DOHH2 (cell line): ENCODE measurements at regions not wholly inside any gene's neighbourhood (a gene's known extent, or its start where the extent isn't known, plus 50 kb on each side); places are given as distances from the start of the nearest gene placed in this dataset.
"Not testable (repeated sequence)": the region's sequence is repeated elsewhere in the genome, so short reads cannot be mapped to it uniquely, and the experiment has no call there.

Source experiments
- H3F3A ChIP-seq: fragments of 200-600 bp; sonication (generic), shearing (Covaris generic); 2 replicates; pipeline ENCODE4 v1.6.0; 2016; ENCODE audit warnings: antibody characterized with exemption, mild to moderate bottlenecking; ENCODE audit not compliant: control insufficient read depth, insufficient read depth
- H3K27ac ChIP-seq: fragments of 200-600 bp; sonication (generic); 2 replicates; pipeline ENCODE4 v1.5.1; 2014; ENCODE audit warnings: low read depth, mild to moderate bottlenecking, low read length, moderate library complexity
- H3K27me3 ChIP-seq: fragments of 200-600 bp; sonication (generic); 2 replicates; pipeline ENCODE4 v1.6.1; 2014; ENCODE audit warnings: mild to moderate bottlenecking, low read length, mixed read lengths; ENCODE audit not compliant: control insufficient read depth
- H3K36me3 ChIP-seq: fragments of 200-600 bp; sonication (generic); 2 replicates; pipeline ENCODE4 v1.6.1; 2014; ENCODE audit warnings: mild to moderate bottlenecking, low read length, moderate library complexity, mixed read lengths; ENCODE audit not compliant: control insufficient read depth
- H3K4me1 ChIP-seq: fragments of 200-600 bp; sonication (generic); 2 replicates; pipeline ENCODE4 v1.6.1; 2014; ENCODE audit warnings: mild to moderate bottlenecking, low read length, mixed read lengths; ENCODE audit not compliant: control insufficient read depth
- H3K4me2 ChIP-seq: fragments of 200-600 bp; sonication (generic); 2 replicates; pipeline ENCODE4 v1.6.0; 2014; ENCODE audit warnings: mild to moderate bottlenecking, low read length, moderate library complexity
- H3K4me3 ChIP-seq: fragments of 200-600 bp; sonication (generic); 2 replicates; pipeline ENCODE4 v1.5.1; 2014; ENCODE audit warnings: mild to moderate bottlenecking, low read length, mixed read lengths
- H3K79me2 ChIP-seq: fragments of 200-600 bp; sonication (generic); 2 replicates; pipeline ENCODE4 v1.6.1; 2014; ENCODE audit warnings: mild to moderate bottlenecking, low read length, mixed read lengths; ENCODE audit not compliant: control insufficient read depth
- H3K9me2 ChIP-seq: fragments of 200-600 bp; sonication (generic); replicated peaks from 2 replicates; pipeline ENCODE4 v1.6.1; 2014; ENCODE audit warnings: mild to moderate bottlenecking, low read length, mixed read lengths; ENCODE audit not compliant: control insufficient read depth
- H3K9me3 ChIP-seq: fragments of 200-600 bp; sonication (generic); 2 replicates; pipeline ENCODE4 v1.6.1; 2014; ENCODE audit warnings: antibody characterized with exemption, low read length, mixed read lengths; ENCODE audit not compliant: control insufficient read depth, insufficient read depth
- H4K20me1 ChIP-seq: fragments of 200-600 bp; sonication (generic); 2 replicates; pipeline ENCODE4 v1.6.0; 2014; ENCODE audit warnings: low read depth, mild to moderate bottlenecking, antibody characterized with exemption, low read length, moderate library complexity; ENCODE audit not compliant: control insufficient read depth, insufficient read depth
- EZH2phosphoT487 ChIP-seq: fragments of 200-600 bp; sonication (generic); IDR thresholded peaks from 2 replicates; pipeline ENCODE4 v1.6.1; 2017; ENCODE audit warnings: borderline replicate concordance, mild to moderate bottlenecking, antibody characterized with exemption, low read length, moderate library complexity, mixed read lengths
- TF ChIP-seq, protein P1 (sequence below): fragments of 200-600 bp; sonication (generic); IDR thresholded peaks from one replicate; pipeline ENCODE4 v1.5.1; 2014; ENCODE audit warnings: antibody characterized with exemption, mild to moderate bottlenecking, low read depth, low read length; ENCODE audit not compliant: poor library complexity, severe bottlenecking

DNA sequence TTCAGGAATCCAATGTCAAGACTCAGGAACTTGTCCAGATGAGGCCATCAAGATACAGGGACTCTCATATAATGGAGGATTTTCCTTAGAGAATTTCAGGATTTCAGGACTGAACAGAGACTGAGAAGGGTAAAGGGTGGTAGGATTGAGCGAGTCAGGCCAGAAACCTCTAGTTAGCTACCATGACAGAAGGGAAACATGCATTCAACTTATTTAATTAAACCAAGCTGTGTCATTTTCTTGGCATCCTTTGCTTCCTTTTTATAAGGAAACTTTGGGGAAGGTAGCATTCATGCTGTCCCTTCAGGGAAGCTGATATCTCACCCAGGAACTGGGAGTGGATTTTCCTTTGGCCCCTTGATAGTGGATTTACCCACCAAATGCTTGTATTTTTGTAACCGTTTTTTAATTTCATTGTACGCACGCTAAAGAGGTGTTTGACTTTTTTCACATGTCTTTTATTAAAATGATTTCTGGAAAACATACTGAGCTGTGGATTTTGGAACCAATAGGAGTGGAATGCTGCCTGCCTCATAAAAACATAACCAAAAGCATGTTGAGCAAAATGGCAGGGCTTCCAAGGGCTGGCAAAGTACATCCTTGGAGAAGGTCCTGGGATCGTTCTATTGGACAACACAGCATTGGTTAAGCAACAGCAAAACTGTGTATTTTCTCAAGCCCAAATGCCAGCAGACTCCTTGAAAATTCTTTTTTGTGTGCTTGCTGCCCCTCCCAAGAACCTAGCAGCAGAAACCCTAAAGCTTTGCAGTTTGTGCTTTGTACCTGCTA lies 104.5 kb downstream of the CXCL12 start:
- H3K4me1 ChIP-seq = no peaks in the 10 kb centered on the region
- H3K4me3 ChIP-seq = no peak overlapping the region
- H3K79me2 ChIP-seq = no peaks in the 10 kb centered on the region
- no peak overlapping the region for H3K27ac ChIP-seq
- no peaks in the 10 kb centered on the region for H3K9me3 ChIP-seq
- H3F3A ChIP-seq = no peaks in the 10 kb centered on the region
- no peak for TF ChIP-seq EZH2phosphoT487
- TF ChIP-seq, protein P1, sequence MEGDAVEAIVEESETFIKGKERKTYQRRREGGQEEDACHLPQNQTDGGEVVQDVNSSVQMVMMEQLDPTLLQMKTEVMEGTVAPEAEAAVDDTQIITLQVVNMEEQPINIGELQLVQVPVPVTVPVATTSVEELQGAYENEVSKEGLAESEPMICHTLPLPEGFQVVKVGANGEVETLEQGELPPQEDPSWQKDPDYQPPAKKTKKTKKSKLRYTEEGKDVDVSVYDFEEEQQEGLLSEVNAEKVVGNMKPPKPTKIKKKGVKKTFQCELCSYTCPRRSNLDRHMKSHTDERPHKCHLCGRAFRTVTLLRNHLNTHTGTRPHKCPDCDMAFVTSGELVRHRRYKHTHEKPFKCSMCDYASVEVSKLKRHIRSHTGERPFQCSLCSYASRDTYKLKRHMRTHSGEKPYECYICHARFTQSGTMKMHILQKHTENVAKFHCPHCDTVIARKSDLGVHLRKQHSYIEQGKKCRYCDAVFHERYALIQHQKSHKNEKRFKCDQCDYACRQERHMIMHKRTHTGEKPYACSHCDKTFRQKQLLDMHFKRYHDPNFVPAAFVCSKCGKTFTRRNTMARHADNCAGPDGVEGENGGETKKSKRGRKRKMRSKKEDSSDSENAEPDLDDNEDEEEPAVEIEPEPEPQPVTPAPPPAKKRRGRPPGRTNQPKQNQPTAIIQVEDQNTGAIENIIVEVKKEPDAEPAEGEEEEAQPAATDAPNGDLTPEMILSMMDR = no peak
- H4K20me1 ChIP-seq = no peaks in the 10 kb centered on the region
- H3K4me2 ChIP-seq = no peak overlapping the region
- H3K27me3 ChIP-seq = no peaks in the 10 kb centered on the region
- H3K9me2 ChIP-seq = no peaks in the 10 kb centered on the region
- no peaks in the 10 kb centered on the region for H3K36me3 ChIP-seq

DNA sequence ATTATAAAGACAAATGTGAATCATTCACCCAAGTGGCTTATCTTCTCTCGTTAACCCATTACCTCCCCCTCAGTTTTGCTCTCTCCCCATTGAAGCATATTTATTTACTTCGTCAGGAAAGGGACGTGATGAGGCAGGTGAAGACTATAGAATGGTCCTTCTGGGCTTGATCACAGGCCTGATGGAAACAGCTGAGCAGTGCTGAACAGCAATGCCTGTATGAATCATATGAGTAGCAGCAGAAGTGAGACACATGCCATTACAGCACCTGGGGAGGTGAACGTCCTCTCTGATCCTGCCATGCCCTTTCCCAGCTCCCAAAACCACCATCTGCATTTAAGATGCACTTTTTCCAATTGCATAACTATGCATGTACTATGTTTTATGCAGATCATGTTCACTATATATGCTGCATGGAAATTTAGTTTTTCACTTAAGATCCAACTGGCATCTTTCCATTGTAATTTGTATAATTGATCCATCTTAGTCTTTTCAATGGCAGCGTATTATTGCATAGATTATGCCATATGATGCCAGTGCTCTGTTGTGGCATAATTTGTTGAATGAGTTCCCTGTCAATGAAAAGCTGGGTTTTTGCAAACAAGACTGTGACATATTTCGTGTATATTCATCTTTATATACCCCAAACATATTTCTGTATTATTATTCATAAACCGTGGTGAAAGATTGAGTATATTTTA lies 105.3 kb downstream of the CXCL12 start:
- no peaks in the 10 kb centered on the region for H4K20me1 ChIP-seq
- H3K9me3 ChIP-seq = no peaks in the 10 kb centered on the region
- H3K4me2 ChIP-seq = no peak overlapping the region
- H3K36me3 ChIP-seq = no peaks in the 10 kb centered on the region
- no peaks in the 10 kb centered on the region for H3K79me2 ChIP-seq
- H3K27ac ChIP-seq = no peak overlapping the region
- TF ChIP-seq, protein P1 = no peak
- TF ChIP-seq EZH2phosphoT487 = no peak
- no peaks in the 10 kb centered on the region for H3K27me3 ChIP-seq
- no peaks in the 10 kb centered on the region for H3K9me2 ChIP-seq
- H3K4me1 ChIP-seq = no peaks in the 10 kb centered on the region
- H3F3A ChIP-seq = no peaks in the 10 kb centered on the region
- no peak overlapping the region for H3K4me3 ChIP-seq

DNA sequence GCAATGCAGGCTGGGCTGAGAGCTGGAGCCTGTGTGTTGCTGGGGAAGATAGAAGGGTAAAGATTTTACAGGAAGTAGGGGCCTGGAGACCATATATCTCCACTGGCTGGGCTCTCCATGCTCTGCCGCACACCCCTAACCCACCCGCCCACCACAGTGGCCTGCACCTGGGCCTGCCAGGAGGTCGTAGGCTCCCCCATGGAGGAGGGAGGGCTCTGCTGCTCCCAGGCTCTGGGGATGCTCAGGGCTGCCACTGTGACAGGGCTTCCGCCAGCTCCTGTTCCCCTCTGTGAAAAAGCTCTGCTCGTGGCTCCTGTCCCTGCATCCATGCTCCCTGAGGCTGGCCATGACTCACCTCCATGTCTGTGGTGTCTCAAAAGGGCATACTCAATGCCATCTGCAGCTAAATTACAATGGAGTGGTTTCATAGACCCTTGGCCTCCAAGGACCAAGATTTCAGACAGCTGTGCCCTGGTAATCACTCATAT lies 106.0 kb downstream of the CXCL12 start:
- Histone ChIP-seq H3K4me3 (no peak overlapping the region), H3F3A (no peaks in the 10 kb centered on the region), H3K27ac (no peak overlapping the region), H3K79me2 (no peaks in the 10 kb centered on the region), H3K9me2 (no peaks in the 10 kb centered on the region), H3K4me1 (no peaks in the 10 kb centered on the region), H3K36me3 (no peaks in the 10 kb centered on the region), H3K9me3 (no peaks in the 10 kb centered on the region), H3K4me2 (no peak overlapping the region), H4K20me1 (no peaks in the 10 kb centered on the region), H3K27me3 (no peaks in the 10 kb centered on the region)
- no peak for TF ChIP-seq EZH2phosphoT487
- TF ChIP-seq, protein P1 = no peak

DNA sequence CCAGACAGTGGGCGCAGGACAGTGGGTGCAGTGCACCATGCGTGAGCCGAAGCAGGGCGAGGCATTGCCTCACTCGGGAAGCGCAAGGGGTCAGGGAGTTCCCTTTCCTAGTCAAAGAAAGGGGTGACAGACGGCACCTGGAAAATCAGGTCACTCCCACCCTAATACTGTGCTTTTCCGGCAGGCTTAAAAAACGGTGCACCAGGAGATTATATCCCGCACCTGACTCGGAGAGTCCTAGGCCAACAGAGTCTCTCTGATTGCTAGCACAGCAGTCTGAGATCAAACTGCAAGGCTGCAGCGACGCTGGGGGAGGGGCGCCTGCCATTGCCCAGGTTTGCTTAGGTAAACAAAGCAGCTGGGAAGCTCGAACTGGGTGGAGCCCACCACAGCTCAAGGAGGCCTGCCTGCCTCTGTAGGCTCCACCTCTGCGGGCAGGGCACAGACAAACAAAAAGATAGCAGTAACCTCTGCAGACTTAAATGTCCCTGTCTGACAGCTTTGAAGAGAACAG lies 116.4 kb downstream of the CXCL12 start:
- H3K9me3 ChIP-seq, H3F3A ChIP-seq, H3K36me3 ChIP-seq, H3K4me3 ChIP-seq, H3K27ac ChIP-seq, H3K79me2 ChIP-seq, H4K20me1 ChIP-seq, H3K4me2 ChIP-seq, H3K9me2 ChIP-seq, H3K4me1 ChIP-seq, H3K27me3 ChIP-seq: not testable (repeated sequence)
